ENCODE measurements at regions not wholly inside any gene's neighbourhood (a gene's known extent, or its start where the extent isn't known, plus 50 kb on each side); places are given as distances from the start of the nearest gene placed in this dataset.
"Not testable (repeated sequence)": the region's sequence is repeated elsewhere in the genome, so short reads cannot be mapped to it uniquely, and the experiment has no call there.

- TF ChIP-seq, protein P1, sequence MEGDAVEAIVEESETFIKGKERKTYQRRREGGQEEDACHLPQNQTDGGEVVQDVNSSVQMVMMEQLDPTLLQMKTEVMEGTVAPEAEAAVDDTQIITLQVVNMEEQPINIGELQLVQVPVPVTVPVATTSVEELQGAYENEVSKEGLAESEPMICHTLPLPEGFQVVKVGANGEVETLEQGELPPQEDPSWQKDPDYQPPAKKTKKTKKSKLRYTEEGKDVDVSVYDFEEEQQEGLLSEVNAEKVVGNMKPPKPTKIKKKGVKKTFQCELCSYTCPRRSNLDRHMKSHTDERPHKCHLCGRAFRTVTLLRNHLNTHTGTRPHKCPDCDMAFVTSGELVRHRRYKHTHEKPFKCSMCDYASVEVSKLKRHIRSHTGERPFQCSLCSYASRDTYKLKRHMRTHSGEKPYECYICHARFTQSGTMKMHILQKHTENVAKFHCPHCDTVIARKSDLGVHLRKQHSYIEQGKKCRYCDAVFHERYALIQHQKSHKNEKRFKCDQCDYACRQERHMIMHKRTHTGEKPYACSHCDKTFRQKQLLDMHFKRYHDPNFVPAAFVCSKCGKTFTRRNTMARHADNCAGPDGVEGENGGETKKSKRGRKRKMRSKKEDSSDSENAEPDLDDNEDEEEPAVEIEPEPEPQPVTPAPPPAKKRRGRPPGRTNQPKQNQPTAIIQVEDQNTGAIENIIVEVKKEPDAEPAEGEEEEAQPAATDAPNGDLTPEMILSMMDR (IDR thresholded peaks at IDR 0.05) = not testable (repeated sequence)
- not testable (repeated sequence) for TF ChIP-seq EZH2 (IDR thresholded peaks at IDR 0.05)
Measured at GRCh38 chr17:21780293-21780888, 88.1 kb downstream of the KCNJ18 start.
